ENCODE measurements at regions not wholly inside any gene's neighbourhood (a gene's known extent, or its start where the extent isn't known, plus 50 kb on each side); places are given as distances from the start of the nearest gene placed in this dataset.

DNA sequence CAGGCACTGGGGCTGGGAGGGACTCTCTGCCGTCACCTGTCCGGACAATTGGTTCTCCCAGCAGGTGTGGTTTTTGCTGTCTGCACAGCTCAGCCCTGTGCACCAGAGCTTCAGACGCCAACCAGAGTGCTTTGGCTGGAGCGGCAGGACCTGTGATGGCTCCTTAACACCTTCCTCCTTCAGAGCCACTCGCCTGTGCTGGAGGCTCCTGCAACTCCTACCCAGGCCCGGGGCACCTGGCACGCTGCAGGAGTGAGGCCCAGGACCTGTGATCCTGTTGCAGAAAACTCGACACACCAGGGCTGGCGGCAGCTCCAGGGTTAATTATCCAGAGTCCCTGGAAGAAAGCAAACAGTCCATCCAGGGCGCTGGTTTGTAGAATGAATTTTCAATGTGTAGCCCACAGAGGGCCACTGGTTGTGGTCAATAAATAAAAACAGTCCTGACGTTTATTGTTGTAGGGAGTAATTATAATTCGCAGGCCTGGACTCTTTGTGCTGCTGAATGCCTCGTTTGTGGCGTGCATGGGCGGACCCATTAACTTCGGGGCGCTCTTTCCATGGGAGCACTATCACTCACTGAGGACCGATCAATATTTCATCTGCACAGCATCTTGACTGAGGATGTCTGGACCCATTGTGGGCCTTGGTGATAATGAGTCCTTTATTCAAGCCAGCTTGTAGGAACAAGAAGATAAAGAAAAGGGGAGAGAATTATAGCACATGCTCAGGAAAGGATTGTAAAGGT is 339.7 kb upstream of the IRX4 start:
- no peak for DNase-seq

DNA sequence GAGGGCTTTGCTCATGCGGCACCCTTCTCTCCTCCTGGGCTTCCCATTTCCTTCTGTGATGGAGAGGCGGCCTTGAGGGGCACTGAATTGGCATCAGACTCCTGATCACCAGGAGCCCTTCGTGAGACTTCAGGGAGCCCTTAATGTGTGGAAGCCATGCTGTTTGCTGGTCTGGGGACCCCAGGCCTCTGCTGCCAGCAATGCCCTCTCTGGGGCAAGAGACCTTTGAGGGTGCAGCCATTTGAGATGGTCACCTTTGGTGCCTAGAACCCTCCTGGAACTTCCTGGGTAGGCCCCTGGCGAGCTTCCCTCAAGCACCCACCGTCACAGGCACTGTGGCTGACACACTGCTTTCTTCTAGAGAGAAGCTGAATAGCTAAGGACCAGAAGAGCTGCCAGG is 338.7 kb upstream of the IRX4 start:
- no peak for DNase-seq

DNA sequence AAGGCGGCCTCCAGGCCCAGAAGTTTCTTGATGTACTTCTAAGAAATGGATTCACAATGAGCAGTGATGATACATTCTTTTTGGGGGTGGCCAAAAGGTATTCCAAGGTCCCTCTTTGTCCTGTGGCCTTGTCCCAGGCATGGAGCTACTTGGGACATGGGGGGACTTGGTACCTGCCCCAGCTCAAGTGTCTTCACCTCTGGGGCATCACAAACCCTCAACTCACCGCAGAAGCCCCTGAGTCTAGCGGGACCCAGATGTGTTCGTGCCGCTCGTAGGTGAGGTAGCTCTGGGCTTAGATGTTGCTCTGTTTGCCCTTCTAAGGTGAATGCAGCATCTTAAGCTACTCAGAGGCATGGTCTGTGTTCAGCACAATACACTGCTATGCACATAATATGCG is 338.0 kb upstream of the IRX4 start:
- DNase-seq: no peak

DNA sequence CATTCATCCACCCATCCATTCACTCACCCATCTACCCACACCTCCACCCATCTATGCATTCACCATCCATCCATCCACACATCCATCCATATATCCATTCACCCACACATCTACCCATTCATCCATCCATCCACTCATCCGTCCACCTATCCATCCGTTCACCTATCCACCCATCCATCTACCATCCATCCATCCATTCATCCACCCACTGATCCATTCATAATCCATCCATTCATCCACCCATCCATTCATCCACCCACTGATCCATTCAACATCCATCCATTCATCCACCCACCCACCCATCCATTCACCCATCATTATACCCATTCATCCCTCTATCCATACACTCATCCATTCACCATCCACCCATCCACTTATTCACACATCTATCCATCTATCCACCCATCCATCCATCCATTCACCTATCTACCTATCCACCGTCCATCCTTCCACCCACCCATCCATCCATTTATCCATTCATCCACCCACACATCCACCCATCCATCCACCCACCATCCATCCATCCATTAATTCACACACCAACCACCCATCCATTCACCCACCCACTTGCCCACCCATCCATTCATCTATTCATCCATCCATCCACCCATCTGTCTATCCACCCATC is 336.5 kb upstream of the IRX4 start:
- no peak for DNase-seq

DNA sequence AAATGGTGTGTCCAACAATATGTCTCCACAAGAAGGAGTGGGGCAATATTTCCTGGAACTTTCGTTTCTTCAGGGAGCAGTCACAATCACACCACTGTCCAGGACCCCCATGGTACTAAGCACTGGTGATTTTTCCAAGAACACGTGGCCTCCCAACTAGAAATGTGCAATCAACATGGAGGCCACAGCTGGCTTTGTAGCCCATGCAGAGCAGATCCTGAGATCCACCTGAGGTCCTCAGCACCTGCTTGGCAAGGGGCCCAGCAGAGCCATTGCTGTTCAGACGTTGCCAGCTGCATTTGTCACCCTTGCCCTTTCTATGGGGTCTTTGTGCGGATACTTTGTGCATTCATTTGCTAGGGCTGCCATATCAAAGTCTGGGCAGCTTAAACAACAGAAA is 334.5 kb upstream of the IRX4 start:
- DNase-seq: no peak

DNA sequence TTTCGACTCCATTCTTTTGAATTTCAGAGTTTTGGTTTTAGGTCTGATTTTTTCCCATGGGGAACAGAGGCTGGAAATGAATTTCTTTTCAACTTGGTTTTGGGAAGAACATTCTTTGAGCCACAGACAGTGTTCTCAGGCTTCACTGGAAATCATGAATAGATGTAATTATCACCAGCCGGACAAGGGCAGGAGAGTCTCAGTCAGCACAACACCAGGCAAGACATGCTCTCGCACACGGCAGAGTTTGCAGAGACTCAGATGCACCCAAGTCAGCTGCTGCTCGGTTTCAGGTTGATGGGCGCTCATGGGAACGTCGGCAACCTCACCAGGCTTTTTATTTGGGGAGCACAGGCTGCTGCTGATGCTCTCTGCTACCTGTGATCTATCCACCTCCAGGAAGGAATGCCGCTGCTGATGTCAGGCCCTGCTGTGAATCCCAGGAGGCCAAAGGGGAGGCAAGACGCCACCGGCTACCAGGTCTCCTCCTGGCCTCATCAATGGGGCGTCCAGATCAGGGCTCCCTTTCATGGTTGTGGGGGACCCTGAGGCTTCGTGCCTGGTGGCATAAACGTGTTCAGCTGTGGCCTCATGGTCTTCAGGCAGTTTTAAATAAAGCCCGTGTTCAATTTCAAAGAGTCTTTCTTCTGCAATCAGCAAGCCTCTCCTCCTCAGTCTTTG is 332.3 kb upstream of the IRX4 start:
- no peak for DNase-seq

DNA sequence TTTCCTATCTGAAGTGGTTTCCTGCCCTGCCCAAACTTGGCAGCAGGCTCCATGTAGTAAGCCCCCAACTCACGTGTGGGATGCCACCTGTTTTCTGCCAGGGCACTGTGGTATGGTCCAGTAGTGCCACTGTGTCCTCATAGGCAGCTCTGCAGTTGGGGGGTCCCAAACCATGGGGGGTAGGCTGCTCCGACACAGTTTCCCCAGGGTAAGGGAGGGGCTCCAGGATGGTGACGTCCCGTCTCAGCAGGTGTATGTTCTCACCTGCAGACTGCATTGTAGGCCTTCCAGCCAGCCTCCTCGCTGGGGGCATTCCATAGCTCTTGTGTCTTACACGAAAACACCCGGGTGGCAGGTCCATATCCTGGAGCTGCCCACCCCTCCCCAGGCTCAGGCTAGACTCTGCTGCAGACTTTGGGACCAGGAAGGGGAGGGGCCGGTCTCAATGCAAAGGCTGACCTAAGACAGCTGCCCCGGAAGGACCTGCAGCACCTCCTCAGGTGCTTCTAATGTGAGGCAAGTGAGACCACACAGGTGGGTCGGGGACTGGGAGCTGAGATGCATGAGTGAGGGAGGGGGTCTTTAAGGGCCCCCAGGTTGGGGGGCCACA is 330.5 kb upstream of the IRX4 start:
- no peak for DNase-seq

DNA sequence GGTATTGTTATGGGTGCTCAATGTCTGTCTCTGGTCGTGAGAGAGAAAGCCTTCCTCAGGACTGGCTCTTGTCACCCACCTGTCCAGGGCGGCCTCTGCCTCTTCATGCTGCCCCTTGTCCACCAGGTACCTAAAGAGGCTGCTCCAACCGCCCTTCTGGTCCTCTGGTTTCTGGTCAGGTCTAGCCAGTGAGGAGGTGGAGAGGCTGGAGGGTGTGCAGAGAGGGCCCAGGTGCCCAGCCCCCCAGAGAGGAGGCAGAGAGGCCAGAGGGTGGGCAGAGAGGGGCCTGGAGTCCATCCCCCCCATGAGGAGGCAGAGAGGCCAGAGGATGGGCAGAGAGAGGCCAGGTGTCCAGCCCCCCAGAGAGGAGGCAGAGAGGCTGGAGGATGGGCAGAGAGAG is 329.8 kb upstream of the IRX4 start:
- no peak for DNase-seq

DNA sequence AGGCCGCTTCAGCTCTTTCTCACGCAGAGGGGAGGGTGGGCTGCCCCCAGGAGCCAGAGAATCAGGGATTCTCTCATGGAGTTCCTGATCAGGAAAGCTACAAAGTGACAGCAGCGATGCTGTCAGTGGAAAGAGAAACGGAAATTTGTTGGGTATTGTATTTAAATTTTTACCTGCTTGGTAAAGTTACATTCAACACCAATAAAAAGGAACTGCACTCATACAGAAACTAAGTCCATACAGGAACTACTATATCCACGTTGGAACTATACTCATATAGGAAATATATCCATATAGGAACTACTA is 325.5 kb upstream of the IRX4 start:
- DNase-seq: no peak

DNA sequence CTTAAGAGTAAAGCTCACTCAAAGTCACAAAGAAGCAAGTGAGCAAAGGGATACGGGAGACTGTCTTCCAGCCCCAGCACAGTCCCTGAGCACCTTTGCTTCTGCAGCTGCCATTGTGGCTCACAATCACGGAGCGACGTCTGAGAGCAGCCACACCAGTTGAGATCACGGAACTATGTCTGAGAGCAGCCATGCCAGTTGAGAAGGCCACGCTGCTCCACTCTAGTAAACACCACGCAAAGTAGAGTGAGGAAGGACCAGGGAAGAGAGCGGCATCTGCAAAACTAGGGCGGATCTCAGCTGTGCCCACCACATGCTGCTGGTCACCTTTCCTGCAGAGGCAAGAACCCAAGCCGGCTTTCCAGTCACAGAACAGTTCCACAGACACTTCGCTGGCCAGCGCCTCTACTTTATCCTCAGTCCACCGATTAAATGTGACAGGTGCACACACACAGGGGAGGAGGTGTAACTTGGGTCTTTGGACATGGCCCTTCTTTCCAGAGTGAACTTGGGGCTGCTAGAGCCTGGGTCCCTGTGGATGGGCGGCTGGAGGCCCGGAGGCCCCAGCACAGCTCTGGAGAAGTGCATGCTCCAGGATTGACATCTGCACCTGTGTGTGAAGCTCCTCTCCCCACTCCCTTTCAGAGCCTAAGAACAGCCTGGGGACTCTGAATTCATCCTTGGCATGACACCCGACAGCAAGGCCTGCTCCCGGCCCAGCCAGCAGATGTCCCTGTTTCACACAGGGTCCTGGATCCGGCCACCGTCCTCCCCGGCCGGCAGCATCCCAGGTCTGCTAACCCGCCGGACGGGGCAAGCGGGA is 324.9 kb upstream of the IRX4 start:
- no peak for DNase-seq

DNA sequence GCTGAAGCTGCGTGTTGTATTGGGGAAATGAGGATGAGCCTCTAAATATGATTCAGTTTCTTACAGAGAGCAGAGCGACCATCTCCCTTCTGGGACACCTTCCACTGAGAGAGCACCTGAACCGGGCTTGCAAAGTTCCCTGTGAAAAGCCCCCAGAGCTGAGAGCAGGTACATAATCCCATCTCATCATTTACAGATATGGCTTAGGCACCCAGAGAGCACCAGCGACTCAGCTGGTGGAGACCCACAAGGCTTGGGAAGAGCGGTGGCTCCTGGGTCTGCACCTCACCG is 324.3 kb upstream of the IRX4 start:
- no peak for DNase-seq

DNA sequence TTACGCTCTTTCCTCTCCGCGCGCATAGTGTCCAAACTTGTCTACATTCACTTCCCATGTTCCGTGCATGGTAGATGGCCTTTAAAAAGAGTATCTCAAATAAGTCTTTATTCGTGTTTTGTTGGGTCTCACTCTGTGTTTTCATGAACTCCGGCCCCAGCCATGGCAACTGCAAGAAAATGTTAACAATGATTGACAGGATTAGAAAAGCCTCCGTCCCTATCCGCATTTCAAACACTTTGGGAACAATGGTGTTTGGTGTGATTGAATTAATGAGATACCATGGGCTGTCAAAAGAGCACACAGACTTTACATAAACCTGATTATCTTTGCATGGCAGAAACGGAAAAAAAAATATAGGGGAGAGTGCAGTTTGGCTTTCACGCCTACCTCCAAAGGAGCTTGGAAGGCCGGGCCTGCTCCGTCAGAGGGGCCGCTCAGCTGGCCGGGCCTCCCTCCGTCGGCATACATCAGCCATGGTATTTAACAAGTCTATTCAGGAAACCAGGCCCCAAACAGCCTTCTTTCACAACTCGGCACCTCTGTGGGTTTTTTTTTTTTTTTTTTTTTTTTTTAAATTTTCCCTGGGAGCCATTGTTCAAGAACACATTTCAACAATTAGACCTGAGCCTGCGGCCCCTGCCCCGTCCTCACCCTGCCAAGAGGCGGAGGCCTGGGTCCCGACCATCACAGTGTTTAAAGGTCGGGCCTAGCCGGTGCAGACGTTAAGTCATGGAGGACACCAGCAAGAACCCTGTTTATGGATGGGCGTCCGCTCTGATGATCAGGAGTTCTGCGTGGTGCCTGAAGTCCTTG is 323.8 kb upstream of the IRX4 start:
- no peak for DNase-seq

DNA sequence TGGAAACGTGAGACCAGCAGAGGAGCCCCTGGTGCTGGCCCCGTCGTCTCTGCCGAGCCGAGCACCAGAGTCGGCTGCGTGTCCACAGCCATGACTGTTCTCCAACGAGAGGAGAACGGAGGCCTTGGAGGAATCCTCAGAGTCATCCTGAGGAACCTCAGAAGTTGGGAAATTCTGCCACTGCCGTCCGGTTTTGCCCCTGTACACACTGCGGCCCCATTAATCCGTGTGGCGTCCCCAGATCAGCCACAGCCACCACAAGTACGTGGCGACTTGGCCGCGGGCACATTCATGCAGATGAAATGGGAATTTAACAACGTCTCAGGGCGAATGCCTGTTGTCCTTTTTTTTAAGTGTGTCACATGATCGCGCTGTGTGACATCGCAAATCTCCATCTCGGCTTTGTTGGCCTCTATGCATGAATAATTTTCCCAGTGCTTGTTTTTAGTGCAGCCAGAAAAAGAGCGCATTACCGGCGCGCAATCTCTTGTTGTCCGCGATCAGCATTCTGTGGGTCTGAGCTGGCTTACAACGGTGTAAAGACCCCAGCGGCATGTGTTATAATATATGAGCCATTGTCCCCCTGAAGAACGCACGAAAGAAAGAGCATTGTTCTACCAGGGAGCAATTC is 323.0 kb upstream of the IRX4 start:
- no peak for DNase-seq

DNA sequence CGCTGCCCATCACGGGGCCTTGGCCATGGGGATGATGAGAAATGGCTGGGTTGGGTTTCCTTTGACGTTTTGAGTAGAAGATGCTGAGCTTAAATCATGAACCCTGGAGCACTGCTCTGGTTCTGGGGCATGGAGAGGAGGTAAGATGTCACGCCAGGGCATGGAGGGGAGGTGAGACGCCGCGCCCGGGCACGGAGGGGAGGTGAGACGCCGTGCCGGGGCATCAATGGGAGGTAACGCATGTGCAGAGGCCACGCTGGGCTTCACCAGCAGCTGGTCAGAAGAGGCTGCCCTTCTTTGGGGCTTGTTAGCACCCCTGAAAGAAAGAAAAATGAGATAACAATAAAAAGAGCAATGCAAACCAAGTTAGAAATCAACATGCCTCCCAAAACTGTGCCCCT is 322.5 kb upstream of the IRX4 start:
- no peak for DNase-seq

DNA sequence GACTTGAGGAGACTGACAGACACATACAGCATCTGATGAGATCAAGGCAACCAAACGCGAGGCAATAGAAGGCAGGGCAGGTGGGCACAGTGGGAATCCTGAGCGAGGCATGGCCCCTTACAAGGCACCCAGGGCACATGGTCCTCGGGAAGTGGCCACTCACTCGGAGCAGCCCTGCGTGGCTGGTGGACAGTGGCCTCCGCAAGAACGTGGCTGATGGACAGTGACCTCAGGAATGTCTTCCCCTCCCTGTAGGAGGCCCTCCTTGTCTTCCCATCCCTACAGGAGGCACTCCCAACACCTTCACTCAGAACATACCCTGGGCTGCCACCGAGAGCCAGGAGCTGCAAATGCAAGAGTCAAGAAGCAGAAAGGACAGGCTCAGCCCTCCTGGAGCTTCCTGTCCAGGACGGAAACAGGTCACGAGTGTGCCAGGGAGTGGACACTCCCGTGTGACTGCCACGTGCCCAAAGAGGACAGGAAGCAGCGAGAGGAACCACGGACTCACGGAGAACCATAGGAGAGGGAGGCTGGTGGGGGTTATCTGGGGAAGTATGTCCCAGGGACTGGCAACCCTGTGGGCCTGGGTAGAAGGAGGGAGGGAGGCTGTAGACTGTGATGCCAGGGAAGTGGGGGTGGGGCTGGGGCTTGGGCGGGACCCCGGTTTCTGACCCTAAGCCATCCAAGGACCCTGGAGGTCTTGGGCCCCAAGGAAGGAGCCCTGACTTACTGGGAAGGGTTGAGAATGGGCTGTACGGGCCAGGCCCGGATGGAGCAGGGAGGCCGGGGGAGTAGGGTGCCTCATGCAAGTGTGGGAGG is 321.9 kb upstream of the IRX4 start:
- no peak for DNase-seq

DNA sequence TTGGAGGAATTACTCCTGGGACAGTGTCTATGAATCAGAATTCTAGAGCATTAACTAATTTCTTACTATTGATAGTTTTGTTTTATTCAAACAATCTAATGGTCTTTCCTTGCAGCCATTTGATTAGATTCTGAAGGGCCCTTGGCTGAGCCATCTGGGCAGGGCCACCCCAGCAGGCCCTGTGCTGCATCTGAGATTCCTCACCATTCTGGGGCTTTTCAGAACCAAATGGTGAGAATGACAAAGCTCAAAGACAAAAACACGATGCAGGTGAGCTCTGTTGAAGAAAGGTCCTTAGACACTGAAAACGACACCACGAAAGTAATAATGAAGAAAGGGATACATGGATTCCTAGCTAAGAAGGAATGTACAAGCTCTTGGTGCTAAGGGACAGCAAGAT is 321.0 kb upstream of the IRX4 start:
- DNase-seq: no peak

DNA sequence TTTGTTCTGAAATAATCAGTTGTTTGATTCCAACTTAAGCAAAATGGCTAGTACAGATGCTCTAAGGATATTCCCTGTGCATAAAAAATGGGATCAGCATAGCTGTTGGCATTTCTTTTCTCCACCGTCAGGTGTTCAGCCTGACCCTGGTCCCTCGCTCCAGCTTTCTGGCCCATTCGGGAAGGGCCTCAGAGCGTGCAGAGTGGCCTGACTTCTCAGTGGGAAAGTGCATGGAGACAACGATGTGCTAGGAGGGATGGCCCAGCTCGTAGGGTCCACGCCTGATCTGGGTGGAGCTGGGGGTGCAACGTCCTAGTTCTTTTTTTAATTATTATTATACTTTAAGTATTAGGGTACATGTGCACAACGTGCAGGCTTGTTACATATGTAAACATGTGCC is 319.1 kb upstream of the IRX4 start:
- DNase-seq: no peak

DNA sequence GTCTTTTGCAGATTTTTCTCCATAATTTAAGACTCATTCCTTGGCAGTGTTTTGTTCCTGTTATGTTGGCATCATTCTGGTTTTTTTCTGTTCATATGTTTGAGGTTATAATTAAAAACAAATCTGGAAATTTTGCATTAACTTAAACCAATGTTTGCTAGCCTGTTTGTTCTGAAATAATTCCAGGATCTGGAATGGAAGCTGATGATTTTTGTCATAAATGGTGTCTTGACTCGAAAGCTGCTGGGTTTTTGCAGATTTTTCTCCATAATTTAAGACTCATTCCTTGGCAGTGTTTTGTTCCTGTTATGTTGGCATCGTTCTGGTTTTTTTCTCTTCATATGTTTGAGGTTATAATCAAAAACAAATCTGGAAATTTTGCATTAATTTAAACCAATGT is 318.7 kb upstream of the IRX4 start:
- no peak for DNase-seq

DNA sequence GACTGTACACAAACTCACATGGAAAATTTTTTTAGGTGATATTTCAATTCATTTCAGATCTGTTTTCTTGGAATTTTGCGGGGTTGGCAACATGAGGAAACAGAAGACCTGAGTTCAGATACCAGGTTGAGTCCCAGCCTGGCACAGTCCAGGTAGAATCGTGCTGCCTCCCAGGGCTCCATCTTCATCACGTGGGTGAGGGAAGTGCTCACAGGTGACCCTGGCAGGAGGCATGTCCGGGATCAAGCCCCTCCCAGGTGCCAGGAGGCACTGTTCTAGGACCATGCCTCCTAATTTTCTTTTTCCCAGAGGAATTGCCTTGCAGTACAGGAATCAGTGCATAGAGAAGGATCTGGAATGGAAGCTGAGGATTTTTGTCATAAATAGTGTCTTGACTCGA is 318.3 kb upstream of the IRX4 start:
- DNase-seq: no peak

DNA sequence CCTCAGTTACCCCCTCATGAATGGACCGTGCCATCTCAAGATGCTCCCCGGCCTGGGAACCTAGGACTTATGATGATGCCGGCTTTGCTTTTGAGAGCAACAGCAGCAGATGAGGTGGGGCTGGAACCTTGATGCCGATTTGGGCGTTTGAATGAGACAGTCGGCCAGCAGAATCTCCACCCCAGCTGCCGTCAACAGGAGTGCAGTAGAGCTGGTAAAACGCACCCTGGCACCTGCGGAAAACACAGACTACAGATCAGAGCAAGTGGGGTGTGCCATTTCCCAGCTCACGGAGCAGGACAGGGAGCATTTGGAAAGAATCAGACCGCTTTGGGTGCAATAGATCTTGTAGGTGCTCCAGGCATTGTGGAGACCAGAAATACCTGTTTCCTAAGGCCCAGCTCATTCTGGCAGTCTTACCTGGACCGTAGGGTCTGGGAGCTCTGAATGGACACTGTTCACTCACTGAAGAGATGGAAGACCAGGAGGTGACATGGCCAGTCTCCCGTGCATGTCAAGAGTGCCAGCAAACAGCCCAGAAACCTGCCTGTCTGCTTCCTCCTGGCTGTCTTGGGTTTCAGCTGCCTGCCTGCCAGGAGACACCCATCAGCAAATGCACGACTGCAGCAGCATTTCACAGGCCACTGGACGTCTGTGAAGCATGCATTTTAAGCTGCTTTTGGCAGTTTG is 317.7 kb upstream of the IRX4 start:
- DNase-seq: no peak

DNA sequence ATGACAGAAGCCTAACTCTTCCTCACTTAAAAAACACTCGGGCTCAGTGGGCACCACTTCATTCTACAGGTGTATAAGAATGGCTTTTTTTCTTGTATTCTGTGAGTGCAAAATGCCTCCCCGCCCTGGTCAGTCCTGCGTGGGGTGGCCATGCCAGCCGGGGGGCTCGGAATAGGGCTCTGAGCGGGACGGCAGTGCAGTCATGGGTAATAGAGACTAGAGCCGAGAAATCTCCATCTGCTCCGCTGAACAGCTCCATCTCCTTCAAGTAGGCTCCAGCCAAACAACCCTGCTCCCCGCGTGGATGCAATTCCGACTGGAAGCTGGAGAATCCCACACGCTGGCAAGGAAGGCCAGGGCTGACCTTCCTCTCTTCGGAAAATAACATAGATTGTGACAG is 317.0 kb upstream of the IRX4 start:
- DNase-seq: no peak

Measured in CD4-positive, alpha-beta T cell treated with Interferon alpha-2 for 1 hour (primary cell).